HS-27A (cell line): ENCODE measurements at regions not wholly inside any gene's neighbourhood (a gene's known extent, or its start where the extent isn't known, plus 50 kb on each side); places are given as distances from the start of the nearest gene placed in this dataset.
"Not testable (repeated sequence)": the region's sequence is repeated elsewhere in the genome, so short reads cannot be mapped to it uniquely, and the experiment has no call there.

Source experiments
- DNase-seq: peaks from one replicate; pipeline ENCODE4 v3.0.0-alpha.2; 2012; ENCODE audit warnings: low read depth, missing footprints

DNA sequence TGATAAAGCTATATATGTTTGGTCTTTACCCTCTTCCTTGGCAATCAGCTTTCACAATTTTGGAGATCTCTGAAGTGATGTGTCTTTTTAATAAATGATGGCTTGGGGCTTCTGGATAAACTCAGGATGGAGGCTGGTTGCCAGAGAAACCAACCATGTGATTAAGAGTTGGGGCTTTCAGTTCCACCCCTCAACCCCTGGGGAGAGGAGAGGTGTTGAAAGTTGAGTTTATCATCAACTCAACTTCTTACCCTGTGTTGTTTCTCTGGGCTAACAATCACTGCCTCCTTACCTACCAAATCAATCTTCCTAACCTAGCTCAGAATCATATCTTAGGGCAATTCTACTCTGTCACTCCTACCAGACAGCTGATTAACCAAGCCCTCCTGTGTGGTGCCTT is 735.8 kb downstream of the ZPLD1 start:
- no peak for DNase-seq

GRCh38 chr3:103173940-103174339 is 739.1 kb downstream of the ZPLD1 start:
- no peak for DNase-seq

- no peak for DNase-seq
These were observed 746.3 kb downstream of the ZPLD1 start for GRCh38 chr3:103181160-103181559.

DNA sequence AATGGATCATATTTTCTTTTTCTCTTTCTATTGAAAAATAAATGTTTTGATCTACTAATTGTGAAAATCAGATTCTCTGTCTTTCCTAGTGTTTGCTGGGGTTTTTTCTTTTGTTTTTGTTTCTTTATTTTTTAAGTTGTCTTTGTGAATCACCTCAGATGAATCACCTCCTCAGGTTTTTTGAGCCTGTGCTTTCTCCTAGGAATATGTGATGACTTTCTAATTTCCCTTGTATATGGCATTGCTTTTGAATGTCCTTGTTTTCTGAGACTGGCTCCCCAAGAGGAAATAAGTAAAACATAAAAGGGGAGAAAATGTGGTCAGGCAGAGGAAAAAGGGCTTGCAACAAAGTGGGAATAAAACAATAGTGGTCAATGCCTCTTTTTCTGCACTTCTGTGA is 750.0 kb downstream of the ZPLD1 start:
- DNase-seq = no peak

DNA sequence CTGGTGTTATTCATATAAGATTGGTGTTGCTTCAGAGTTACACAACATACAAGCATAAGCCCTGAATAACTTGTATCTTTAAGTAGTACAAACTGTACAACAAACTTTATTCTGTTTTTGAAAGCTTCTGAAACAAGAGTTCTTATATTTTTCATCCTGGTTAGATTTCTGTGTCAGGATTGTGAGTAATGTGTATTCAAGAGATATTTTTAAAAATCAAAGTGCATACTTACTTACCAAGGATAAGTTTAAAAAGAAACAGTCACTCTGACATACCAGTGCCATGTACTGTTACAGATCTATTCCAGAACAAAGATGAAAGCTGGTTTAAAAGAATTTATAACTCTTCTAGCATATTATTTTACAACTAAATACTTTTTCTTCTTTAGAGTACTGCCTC is 755.1 kb downstream of the ZPLD1 start:
- DNase-seq = no peak

GRCh38 chr3:103195216-103195615 is 760.4 kb downstream of the ZPLD1 start:
- no peak for DNase-seq

- no peak for DNase-seq
These were observed 768.6 kb downstream of the ZPLD1 start for GRCh38 chr3:103203441-103203840.

DNA sequence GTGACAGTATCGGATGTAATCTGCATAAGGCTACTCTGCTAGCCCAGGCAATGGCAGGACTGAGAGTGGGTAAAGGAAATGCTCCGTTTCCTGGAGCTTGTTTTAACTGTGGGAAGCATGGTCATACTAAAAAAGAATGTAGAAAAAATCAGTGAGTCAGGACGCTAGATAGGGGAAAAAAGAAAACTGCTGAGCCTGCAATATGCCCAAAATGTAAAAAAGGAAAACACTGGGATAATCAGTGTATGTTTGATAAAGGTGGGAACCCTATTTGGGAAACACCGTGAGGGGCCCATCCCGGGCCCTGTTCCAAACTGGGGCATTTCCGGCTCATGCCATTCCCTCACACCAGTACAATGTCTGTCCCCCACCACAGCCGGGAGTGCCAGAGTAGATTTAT is 775.8 kb downstream of the ZPLD1 start:
- DNase-seq = no peak

GRCh38 chr3:103218146-103218545 is 783.3 kb downstream of the ZPLD1 start:
- DNase-seq = no peak

DNA sequence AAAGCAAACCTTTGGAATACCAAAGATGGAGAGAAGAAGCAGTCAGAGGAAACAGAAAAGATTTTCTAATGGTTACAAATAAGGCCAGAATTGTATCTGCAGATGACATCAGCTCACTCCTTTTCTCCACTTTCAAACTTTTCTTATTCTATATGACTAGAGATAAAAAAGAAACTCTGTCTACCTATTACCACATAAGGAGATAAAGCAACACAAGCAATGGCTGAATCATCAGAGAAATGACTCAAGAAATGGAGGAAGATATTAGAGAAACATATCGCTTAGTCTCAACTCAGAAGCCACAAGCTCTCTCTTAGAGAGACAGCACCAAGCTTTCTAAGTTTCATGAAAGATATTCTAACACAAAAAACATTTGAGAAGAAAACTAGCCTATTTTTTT is 784.0 kb downstream of the ZPLD1 start:
- DNase-seq = no peak

GRCh38 chr3:103227651-103228050 is 792.8 kb downstream of the ZPLD1 start:
- no peak for DNase-seq

- no peak for DNase-seq
These were observed 812.6 kb downstream of the ZPLD1 start for GRCh38 chr3:103247459-103247858.

- not testable (repeated sequence) for DNase-seq
These were observed 820.0 kb downstream of the ZPLD1 start for GRCh38 chr3:103254827-103255226.

DNA sequence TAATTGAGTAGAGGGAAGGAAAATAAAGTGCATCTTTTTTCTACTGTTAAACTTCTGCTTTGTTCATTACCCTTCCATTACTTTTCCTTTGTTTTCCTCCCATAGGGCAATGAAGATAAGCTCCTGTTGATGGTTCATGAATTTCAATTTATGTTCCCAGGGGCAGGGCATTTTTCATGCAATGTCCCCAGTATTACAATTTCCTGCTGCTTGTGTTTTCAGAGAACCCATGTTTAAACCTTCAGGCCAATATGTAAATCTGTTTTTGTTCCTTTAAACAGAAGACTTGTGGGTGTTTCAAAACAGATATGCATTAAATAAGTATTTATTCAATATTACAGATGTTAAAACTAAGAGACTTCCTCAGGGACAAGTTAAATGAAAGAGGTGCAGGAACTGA is 834.5 kb downstream of the ZPLD1 start:
- DNase-seq = no peak

- no peak for DNase-seq
These were observed 836.8 kb downstream of the ZPLD1 start for GRCh38 chr3:103271575-103271974.

- DNase-seq = peak; percentile 5
These were observed 861.3 kb downstream of the ZPLD1 start for GRCh38 chr3:103295974-103296570.

GRCh38 chr3:103297502-103297901 is 862.7 kb downstream of the ZPLD1 start:
- DNase-seq = not testable (repeated sequence)

- DNase-seq = no peak
These were observed 871.3 kb downstream of the ZPLD1 start for GRCh38 chr3:103306104-103306503.

DNA sequence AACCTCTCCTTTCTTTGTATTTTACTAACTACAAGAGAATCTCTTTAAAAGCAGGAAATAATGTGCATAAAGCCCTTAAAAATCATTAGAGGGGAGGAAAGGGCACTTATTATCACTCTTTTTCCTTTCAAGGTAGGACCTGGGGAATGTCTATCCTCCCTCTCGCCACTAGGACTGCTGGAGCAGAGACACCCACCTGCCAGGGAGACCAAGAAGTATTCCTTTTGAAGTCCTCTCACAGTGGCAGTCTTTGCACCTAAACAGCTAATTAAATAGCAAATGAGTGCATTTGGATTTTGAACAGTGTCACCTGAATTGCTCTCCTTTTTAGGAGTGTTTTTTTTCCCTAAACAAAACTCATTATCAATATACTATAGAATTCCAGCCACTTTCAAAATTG is 874.1 kb downstream of the ZPLD1 start:
- DNase-seq = no peak

GRCh38 chr3:103319912-103320311 is 885.1 kb downstream of the ZPLD1 start:
- DNase-seq = peak; percentile 3

DNA sequence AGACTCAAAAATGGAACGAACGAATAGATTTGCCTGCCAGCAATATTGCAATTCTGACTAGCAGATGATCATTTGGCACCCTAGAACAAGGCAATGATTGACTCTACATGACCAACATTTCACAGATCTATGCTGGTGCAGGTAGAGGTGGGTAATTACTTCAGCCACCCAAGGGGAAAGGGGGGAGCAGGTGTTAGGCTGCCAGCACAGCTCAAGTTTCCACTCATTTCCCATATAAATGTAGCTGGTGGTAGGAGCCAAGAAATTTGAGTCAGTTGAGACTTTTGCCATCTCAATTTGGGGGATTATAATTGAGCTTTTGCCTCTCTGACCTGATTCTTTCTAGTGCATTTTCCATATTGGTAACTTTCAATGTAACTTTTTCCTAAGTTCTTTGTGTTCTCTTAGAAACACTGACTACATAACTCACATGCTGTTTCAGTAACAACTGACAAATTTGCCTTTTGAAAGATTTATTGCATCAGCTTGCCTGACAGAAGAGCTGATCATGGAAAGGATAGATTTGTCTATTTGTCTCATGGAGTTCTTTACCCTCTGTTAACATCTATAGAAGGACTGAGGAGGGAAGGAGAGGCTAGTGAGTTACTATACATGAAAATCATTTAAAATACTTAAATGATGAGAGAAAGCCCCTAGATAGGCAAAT is 902.5 kb downstream of the ZPLD1 start:
- no peak for DNase-seq

DNA sequence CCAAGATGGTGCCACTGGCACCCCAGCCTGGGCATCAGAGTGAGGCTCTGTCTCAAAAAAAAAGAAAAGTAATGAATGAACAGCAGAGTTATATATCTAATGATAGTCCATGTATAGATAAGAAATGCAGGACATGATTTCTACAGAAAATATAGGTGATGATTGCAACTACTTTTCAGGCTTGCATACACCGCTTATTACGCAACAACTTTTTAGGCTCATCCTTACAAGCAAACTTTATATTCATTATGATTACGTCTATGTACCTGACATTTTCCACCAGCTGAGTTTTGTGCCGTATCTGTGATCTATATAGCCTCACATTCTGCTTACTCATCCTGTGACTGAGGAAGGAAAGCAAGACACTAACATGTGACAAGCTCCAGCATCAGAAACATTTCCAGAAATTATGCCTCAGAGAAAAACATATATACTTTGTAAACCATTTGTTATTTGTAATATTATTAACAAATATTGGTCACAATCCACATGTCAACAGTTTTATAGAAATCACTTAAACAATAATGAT is 906.3 kb downstream of the ZPLD1 start:
- no peak for DNase-seq

DNA sequence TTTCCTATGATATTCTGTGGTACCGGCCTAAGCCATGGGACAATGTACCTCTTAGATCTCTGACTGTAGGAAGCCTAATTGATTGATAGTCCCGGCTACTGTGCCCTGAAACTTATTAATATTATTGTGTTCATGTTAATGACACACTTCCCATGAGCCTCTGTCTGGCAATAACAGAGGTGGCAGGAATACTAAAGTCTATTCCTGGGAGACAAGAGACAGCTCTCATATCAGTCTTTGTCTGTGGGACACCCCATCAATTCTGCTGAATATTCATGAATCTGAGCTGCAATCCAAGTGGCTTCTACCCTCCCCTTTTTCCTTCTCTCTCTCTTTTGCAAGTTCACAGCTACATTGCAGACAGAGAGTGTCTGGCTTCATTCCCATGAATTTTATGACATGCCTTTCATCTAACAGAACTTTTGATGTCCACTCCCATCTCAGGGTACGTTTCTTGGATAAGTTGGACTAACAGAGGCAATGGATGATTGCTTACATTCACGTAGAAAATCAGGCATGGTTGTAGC is 907.5 kb downstream of the ZPLD1 start:
- no peak for DNase-seq

DNA sequence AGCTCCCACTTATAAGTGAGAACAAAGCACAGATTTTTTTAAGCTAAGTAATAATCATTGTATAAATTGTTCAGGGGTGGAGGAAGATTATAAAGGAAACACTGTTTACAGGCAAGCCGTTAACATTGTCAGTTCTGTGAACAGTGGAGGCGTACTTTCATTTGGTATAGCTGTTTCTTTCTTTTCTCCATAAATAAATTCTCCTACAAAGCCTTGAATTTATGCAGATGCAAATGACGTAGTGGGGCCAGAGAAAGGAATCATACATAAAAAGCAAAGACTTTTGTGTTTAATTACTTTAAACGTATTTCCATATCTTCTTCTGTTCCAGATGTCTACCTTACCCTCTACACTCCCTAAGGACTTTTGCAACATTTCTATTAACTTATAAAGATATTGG is 914.9 kb downstream of the ZPLD1 start:
- no peak for DNase-seq
